KMS-11 (cell line): ENCODE measurements at regions not wholly inside any gene's neighbourhood (a gene's known extent, or its start where the extent isn't known, plus 50 kb on each side); places are given as distances from the start of the nearest gene placed in this dataset.

Experiments used
- H2AFZ ChIP-seq: fragments of 200-600 bp; sonication (generic); 2 replicates; pipeline ENCODE4 v1.6.1; 2016; ENCODE audit warnings: antibody characterized with exemption, mixed run types, low read depth
- H3K27ac ChIP-seq: fragments of 200-600 bp; sonication (generic); 2 replicates; pipeline ENCODE4 v1.6.1; 2016; ENCODE audit warnings: mild to moderate bottlenecking, mixed run types
- H3K27me3 ChIP-seq: fragments of 200-600 bp; sonication (generic); 2 replicates; pipeline ENCODE4 v1.6.1; 2017; ENCODE audit warnings: mild to moderate bottlenecking, low read depth, mixed run types, moderate library complexity; ENCODE audit not compliant: insufficient read depth
- H3K36me3 ChIP-seq: fragments of 200-600 bp; sonication (generic); 2 replicates; pipeline ENCODE4 v1.6.1; 2017; ENCODE audit warnings: mild to moderate bottlenecking, mixed run types; ENCODE audit not compliant: insufficient read depth
- H3K4me1 ChIP-seq: fragments of 200-600 bp; sonication (generic); 2 replicates; pipeline ENCODE4 v1.6.1; 2016; ENCODE audit warnings: mild to moderate bottlenecking, low read depth, mixed run types; ENCODE audit not compliant: poor library complexity, severe bottlenecking
- H3K4me2 ChIP-seq: fragments of 200-600 bp; sonication (generic); 2 replicates; pipeline ENCODE4 v1.7.0; 2016; ENCODE audit warnings: mild to moderate bottlenecking, mixed run types
- H3K4me3 ChIP-seq: fragments of 200-600 bp; sonication (generic); IDR thresholded peaks from 2 replicates; pipeline ENCODE4 v1.6.1; 2017; ENCODE audit warnings: low read depth, low read length, mixed read lengths; ENCODE audit not compliant: insufficient read depth
- H3K79me2 ChIP-seq: fragments of 200-600 bp; sonication (generic); 2 replicates; pipeline ENCODE4 v1.6.1; 2016; ENCODE audit warnings: low read depth, mixed run types; ENCODE audit not compliant: insufficient read depth
- H3K9ac ChIP-seq: fragments of 200-600 bp; sonication (generic); 2 replicates; pipeline ENCODE4 v1.6.1; 2016; ENCODE audit warnings: mild to moderate bottlenecking, mixed run types
- H4K20me1 ChIP-seq: fragments of 200-600 bp; sonication (generic); 2 replicates; pipeline ENCODE4 v1.6.1; 2016; ENCODE audit warnings: mild to moderate bottlenecking, mixed run types; ENCODE audit not compliant: insufficient read depth
- TF ChIP-seq, protein P1 (sequence below): fragments of 200-600 bp; sonication (generic); conservative IDR thresholded peaks from 2 replicates; pipeline ENCODE4 v1.6.1; 2017; ENCODE audit warnings: low read depth, mild to moderate bottlenecking, antibody characterized with exemption, low read length, moderate library complexity, mixed read lengths

GRCh38 chr5:133839090-133839489, 129.3 kb downstream of the C5orf15 start:
- no peaks in the 10 kb centered on the region for H3K79me2 ChIP-seq
- no peaks in the 10 kb centered on the region for H3K4me1 ChIP-seq
- no peak overlapping the region for H3K4me2 ChIP-seq
- H3K27me3 ChIP-seq = no peaks in the 10 kb centered on the region
- TF ChIP-seq, protein P1, sequence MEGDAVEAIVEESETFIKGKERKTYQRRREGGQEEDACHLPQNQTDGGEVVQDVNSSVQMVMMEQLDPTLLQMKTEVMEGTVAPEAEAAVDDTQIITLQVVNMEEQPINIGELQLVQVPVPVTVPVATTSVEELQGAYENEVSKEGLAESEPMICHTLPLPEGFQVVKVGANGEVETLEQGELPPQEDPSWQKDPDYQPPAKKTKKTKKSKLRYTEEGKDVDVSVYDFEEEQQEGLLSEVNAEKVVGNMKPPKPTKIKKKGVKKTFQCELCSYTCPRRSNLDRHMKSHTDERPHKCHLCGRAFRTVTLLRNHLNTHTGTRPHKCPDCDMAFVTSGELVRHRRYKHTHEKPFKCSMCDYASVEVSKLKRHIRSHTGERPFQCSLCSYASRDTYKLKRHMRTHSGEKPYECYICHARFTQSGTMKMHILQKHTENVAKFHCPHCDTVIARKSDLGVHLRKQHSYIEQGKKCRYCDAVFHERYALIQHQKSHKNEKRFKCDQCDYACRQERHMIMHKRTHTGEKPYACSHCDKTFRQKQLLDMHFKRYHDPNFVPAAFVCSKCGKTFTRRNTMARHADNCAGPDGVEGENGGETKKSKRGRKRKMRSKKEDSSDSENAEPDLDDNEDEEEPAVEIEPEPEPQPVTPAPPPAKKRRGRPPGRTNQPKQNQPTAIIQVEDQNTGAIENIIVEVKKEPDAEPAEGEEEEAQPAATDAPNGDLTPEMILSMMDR = no peak
- no peak overlapping the region for H3K27ac ChIP-seq
- no peaks in the 10 kb centered on the region for H3K36me3 ChIP-seq
- no peak overlapping the region for H2AFZ ChIP-seq
- no peaks in the 10 kb centered on the region for H4K20me1 ChIP-seq
- H3K9ac ChIP-seq = no peak overlapping the region
- no peak overlapping the region for H3K4me3 ChIP-seq

DNA sequence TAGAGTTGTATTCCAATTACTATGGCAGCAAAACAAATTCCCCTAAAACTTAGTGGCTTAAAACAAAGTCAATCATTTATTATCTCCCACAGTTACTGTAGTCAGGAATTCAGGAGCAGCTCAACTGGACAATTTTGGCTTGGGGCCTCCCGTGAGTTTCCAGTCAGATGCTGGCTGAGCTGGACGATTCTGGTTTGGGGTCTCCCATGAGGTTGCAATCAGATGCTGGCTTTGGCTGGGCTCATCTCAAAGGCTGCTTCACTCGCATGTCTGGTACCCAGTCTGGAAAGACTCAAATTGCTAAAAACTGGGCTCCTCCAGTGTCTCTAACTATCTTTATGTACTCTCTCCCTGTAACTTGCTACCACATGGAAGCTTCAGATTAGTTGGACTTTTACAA, 130.1 kb downstream of the C5orf15 start:
- Histone ChIP-seq H3K79me2 (no peaks in the 10 kb centered on the region), H3K4me1 (no peaks in the 10 kb centered on the region), H3K4me3 (no peak overlapping the region), H3K4me2 (no peak overlapping the region), H3K27me3 (no peaks in the 10 kb centered on the region), H3K27ac (no peak overlapping the region), H3K9ac (no peak overlapping the region), H2AFZ (no peak overlapping the region), H4K20me1 (no peaks in the 10 kb centered on the region), H3K36me3 (no peaks in the 10 kb centered on the region)
- TF ChIP-seq, protein P1 = no peak

- Histone ChIP-seq H3K79me2 (no peaks in the 10 kb centered on the region), H3K27me3 (no peaks in the 10 kb centered on the region), H3K36me3 (no peaks in the 10 kb centered on the region), H3K4me1 (peaks cover 14% of the 10 kb centered on the region), H3K4me3 (no peak overlapping the region), H4K20me1 (no peaks in the 10 kb centered on the region), H3K27ac (no peak overlapping the region), H3K4me2 (no peak overlapping the region), H3K9ac (no peak overlapping the region), H2AFZ (no peak overlapping the region)
- TF ChIP-seq, protein P1 = no peak
These were observed 136.8 kb downstream of the C5orf15 start for GRCh38 chr5:133831491-133832224.

DNA sequence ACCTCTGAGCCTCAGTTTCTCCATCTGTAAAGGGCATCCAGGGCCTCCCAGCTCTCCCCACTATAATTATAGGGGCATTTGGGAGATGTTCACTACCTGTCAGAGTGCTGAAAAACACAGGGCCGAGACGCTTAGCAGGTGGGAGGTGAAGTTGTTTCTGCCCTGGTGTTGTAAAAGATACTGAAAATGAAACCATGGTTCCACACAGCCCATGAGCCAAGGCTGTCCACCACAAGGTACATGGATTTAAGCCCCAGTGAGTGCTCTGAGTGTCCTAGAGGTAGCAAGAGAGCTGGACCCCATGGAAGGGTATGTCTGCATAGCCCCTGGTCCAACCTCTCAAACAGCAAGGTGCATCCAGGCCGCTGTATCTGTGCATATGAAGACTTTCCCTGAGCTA, 137.5 kb downstream of the C5orf15 start:
- Histone ChIP-seq H3K36me3 (no peaks in the 10 kb centered on the region), H3K9ac (no peak overlapping the region), H3K4me2 (no peak overlapping the region), H4K20me1 (no peaks in the 10 kb centered on the region), H2AFZ (no peak overlapping the region), H3K79me2 (no peaks in the 10 kb centered on the region), H3K27me3 (no peaks in the 10 kb centered on the region), H3K4me1 (peaks cover 22% of the 10 kb centered on the region), H3K27ac (no peak overlapping the region), H3K4me3 (no peak overlapping the region)
- TF ChIP-seq, protein P1 = no peak
